Sigmoid colon (tissue), 4 donors: ENCODE measurements at regions not wholly inside any gene's neighbourhood (a gene's known extent, or its start where the extent isn't known, plus 50 kb on each side); places are given as distances from the start of the nearest gene placed in this dataset.

Source experiments
- CTCF ChIP-seq, 4 experiments: fragments of 450-650 bp in 3 of 4; fragments of 200-600 bp in 1 of 4; IDR thresholded peaks; one replicate each; pipeline ENCODE4 v1.5.1; 2016 to 2019; ENCODE audit warnings: antibody characterized with exemption in 4 of 4, mild to moderate bottlenecking in 3 of 4, moderate library complexity in 2 of 4
- EP300 ChIP-seq, 4 donors: sonication (generic); formaldehyde crosslinking; IDR thresholded peaks; one replicate each; pipeline ENCODE4 v1.6.1; 2017; ENCODE audit warnings: antibody characterized with exemption in 4 of 4
- POLR2A ChIP-seq, 2 donors: fragments of 450-650 bp; IDR thresholded peaks; one replicate each; pipeline ENCODE4 v1.6.1; 2016; ENCODE audit warnings: antibody characterized with exemption in 2 of 2, mild to moderate bottlenecking in 2 of 2, moderate library complexity in 2 of 2

- no peak for TF ChIP-seq POLR2A (IDR thresholded peaks at IDR 0.05)
- no peak for TF ChIP-seq CTCF (IDR thresholded peaks at IDR 0.05)
- TF ChIP-seq EP300 (IDR thresholded peaks at IDR 0.05), result no peak
These were observed 1672.3 kb downstream of the ARAP2 start for GRCh38 chr4:34572026-34572425.
